GM19467 (cell line): ENCODE measurements at regions not wholly inside any gene's neighbourhood (a gene's known extent, or its start where the extent isn't known, plus 50 kb on each side); places are given as distances from the start of the nearest gene placed in this dataset.
"Not testable (repeated sequence)": the region's sequence is repeated elsewhere in the genome, so short reads cannot be mapped to it uniquely, and the experiment has no call there.

Source experiments
- ATAC-seq: cut with Tn5 transposase; IDR thresholded peaks from one replicate; pipeline ENCODE4 v1.9.1; 2021; ENCODE audit warnings: mild to moderate bottlenecking, moderate library complexity; ENCODE audit not compliant: unreplicated experiment

- no peak for ATAC-seq
Measured at GRCh38 chr2:167803449-167803988, 443.9 kb downstream of the STK39 start.

GRCh38 chr2:167794554-167795255 lies 452.7 kb downstream of the STK39 start:
- no peak for ATAC-seq

- ATAC-seq, result no peak
Measured at GRCh38 chr2:167793725-167794124, 453.7 kb downstream of the STK39 start.

- ATAC-seq, result no peak
Measured at GRCh38 chr2:167792126-167792525, 455.3 kb downstream of the STK39 start.

GRCh38 chr2:167790781-167791450 lies 456.5 kb downstream of the STK39 start:
- no peak for ATAC-seq

- ATAC-seq, result no peak
Measured at GRCh38 chr2:167790189-167790588, 457.2 kb downstream of the STK39 start.

GRCh38 chr2:167787562-167787961 lies 459.8 kb downstream of the STK39 start:
- ATAC-seq, result no peak

- no peak for ATAC-seq
Measured at GRCh38 chr2:167787021-167787420, 460.4 kb downstream of the STK39 start.

GRCh38 chr2:167785606-167786216 lies 461.7 kb downstream of the STK39 start:
- ATAC-seq, result no peak

GRCh38 chr2:167784084-167784425 lies 463.3 kb downstream of the STK39 start:
- ATAC-seq, result no peak

- no peak for ATAC-seq
Measured at GRCh38 chr2:167783261-167784083, 463.9 kb downstream of the STK39 start.

GRCh38 chr2:167781629-167782028 lies 465.8 kb downstream of the STK39 start:
- not testable (repeated sequence) for ATAC-seq

- no peak for ATAC-seq
Measured at GRCh38 chr2:167776359-167776758, 471.0 kb downstream of the STK39 start.

GRCh38 chr2:167771628-167772027 lies 475.8 kb downstream of the STK39 start:
- no peak for ATAC-seq

GRCh38 chr2:167769020-167769419 lies 478.4 kb downstream of the STK39 start:
- ATAC-seq, result no peak

- ATAC-seq, result no peak
Measured at GRCh38 chr2:167767830-167768229, 479.6 kb downstream of the STK39 start.

GRCh38 chr2:167764772-167765341 lies 482.5 kb downstream of the STK39 start:
- no peak for ATAC-seq

GRCh38 chr2:167761465-167762136 lies 485.8 kb downstream of the STK39 start:
- no peak for ATAC-seq

GRCh38 chr2:167759531-167759930 lies 487.9 kb downstream of the STK39 start:
- no peak for ATAC-seq

GRCh38 chr2:167758292-167758691 lies 489.1 kb downstream of the STK39 start:
- ATAC-seq, result no peak
